HEK293 (cell line): ENCODE measurements at regions not wholly inside any gene's neighbourhood (a gene's known extent, or its start where the extent isn't known, plus 50 kb on each side); places are given as distances from the start of the nearest gene placed in this dataset.

Experiments used
- CTCF ChIA-PET: fragments of 350-600 bp; formaldehyde crosslinking; extraction: SDS; loops from one replicate; lab custom pipeline; 2021; ENCODE audit warnings: antibody characterized with exemption; lab: Yijun Ruan, JAX
- POLR2A ChIA-PET: fragments of 300-600 bp; formaldehyde crosslinking; extraction: SDS; loops from one replicate; lab custom pipeline; 2020; ENCODE audit warnings: antibody characterized with exemption, inconsistent platforms; lab: Yijun Ruan, JAX
- H3K27ac ChIP-seq: fragments of 200-500 bp; sonication (Bioruptor generic); 2 replicates; pipeline ENCODE4 v1.5.1; 2014; ENCODE audit warnings: low read depth, low read length, control low read depth, inconsistent platforms; ENCODE audit errors: extremely low read depth
- H3K36me3 ChIP-seq, 2 experiments: fragments of 200-500 bp in 1 of 2; sonication (Bioruptor generic) in 1 of 2; 1 replicate in 1 of 2; 2 replicates in 1 of 2; pipeline ENCODE4 v1.5.1; 2014 to 2017; ENCODE audit warnings: inconsistent platforms in 2 of 2, low read length in 2 of 2; ENCODE audit not compliant: control insufficient read depth in 2 of 2, insufficient read depth in 1 of 2
- H3K4me1 ChIP-seq: fragments of 200-500 bp; sonication (Bioruptor generic); 2 replicates; pipeline ENCODE4 v1.5.1; 2014; ENCODE audit warnings: mild to moderate bottlenecking, low read length, inconsistent platforms; ENCODE audit not compliant: control insufficient read depth, insufficient read depth
- H3K4me3 ChIP-seq: 2 replicates; pipeline ENCODE4 v1.5.1; 2011; ENCODE audit warnings: low read depth, mild to moderate bottlenecking, control low read depth, low read length, moderate library complexity
- H3K9me3 ChIP-seq: fragments of 200-500 bp; sonication (Bioruptor generic); 2 replicates; pipeline ENCODE4 v1.5.1; 2014; ENCODE audit warnings: low read depth, low read length, inconsistent platforms; ENCODE audit not compliant: control insufficient read depth, insufficient read depth
- FEZF1 ChIP-seq: fragments of 450-650 bp; formaldehyde crosslinking; IDR thresholded peaks from 2 replicates; pipeline ENCODE4 v1.5.1; 2016; ENCODE audit warnings: missing biosample characterization, missing genetic modification characterization
- HOXC10 ChIP-seq: sonication (generic); formaldehyde crosslinking; IDR thresholded peaks from 2 replicates; pipeline ENCODE4 v1.8.1; 2023; ENCODE audit warnings: mild to moderate bottlenecking, missing genetic modification reagents
- SP7 ChIP-seq: fragments of 450-650 bp; formaldehyde crosslinking; IDR thresholded peaks from 2 replicates; pipeline ENCODE4 v1.5.1; 2016; ENCODE audit warnings: missing biosample characterization, missing genetic modification characterization
- ZBTB21 ChIP-seq: fragments of 450-650 bp; formaldehyde crosslinking; IDR thresholded peaks from 2 replicates; pipeline ENCODE4 v1.5.1; 2017; ENCODE audit warnings: missing biosample characterization, missing genetic modification characterization
- ZBTB26 ChIP-seq: fragments of 450-650 bp; formaldehyde crosslinking; optimal IDR thresholded peaks from 2 replicates; pipeline ENCODE3; 2016; ENCODE audit warnings: missing biosample characterization, mild to moderate bottlenecking, missing genetic modification characterization
- ZNF121 ChIP-seq: fragments of 450-650 bp; formaldehyde crosslinking; IDR thresholded peaks from 2 replicates; pipeline ENCODE4 v1.5.1; 2016; ENCODE audit warnings: missing biosample characterization, missing genetic modification characterization
- ZNF19 ChIP-seq: fragments of 450-650 bp; formaldehyde crosslinking; IDR thresholded peaks from 2 replicates; pipeline ENCODE4; 2016; ENCODE audit warnings: missing biosample characterization, missing genetic modification characterization, low read depth
- ZNF214 ChIP-seq: fragments of 450-650 bp; formaldehyde crosslinking; IDR thresholded peaks from 2 replicates; pipeline ENCODE4 v1.5.1; 2017; ENCODE audit warnings: missing biosample characterization, mild to moderate bottlenecking, missing genetic modification characterization, borderline replicate concordance
- ZNF266 ChIP-seq: fragments of 450-650 bp; formaldehyde crosslinking; IDR thresholded peaks from 2 replicates; pipeline ENCODE4 v1.5.1; 2016; ENCODE audit warnings: missing biosample characterization, missing genetic modification characterization, low read depth
- ZNF398 ChIP-seq: fragments of 450-650 bp; formaldehyde crosslinking; IDR thresholded peaks from 2 replicates; pipeline ENCODE4 v1.5.1; 2017; ENCODE audit warnings: missing biosample characterization, missing genetic modification characterization
- ZNF510 ChIP-seq: fragments of 450-650 bp; formaldehyde crosslinking; IDR thresholded peaks from 2 replicates; pipeline ENCODE4 v1.5.1; 2018; ENCODE audit warnings: mild to moderate bottlenecking, missing genetic modification characterization, missing biosample characterization; ENCODE audit not compliant: insufficient replicate concordance
- ZNF580 ChIP-seq: fragments of 450-650 bp; formaldehyde crosslinking; IDR thresholded peaks from 2 replicates; pipeline ENCODE4 v1.5.1; 2016; ENCODE audit warnings: missing biosample characterization, missing genetic modification characterization
- ZNF610 ChIP-seq: fragments of 450-650 bp; formaldehyde crosslinking; IDR thresholded peaks from 2 replicates; pipeline ENCODE4 v1.5.1; 2016; ENCODE audit warnings: missing biosample characterization, missing genetic modification characterization, borderline replicate concordance
- ZNF626 ChIP-seq: fragments of 450-650 bp; sonication (Bioruptor Pico); formaldehyde crosslinking; IDR thresholded peaks from 2 replicates; pipeline ENCODE4 v1.5.1; 2018; ENCODE audit warnings: missing biosample characterization, missing genetic modification characterization, inconsistent platforms
- ZNF645 ChIP-seq: fragments of 450-650 bp; formaldehyde crosslinking; IDR thresholded peaks from 2 replicates; pipeline ENCODE4; 2016; ENCODE audit warnings: missing biosample characterization, missing genetic modification characterization
- ZNF830 ChIP-seq: fragments of 450-650 bp; IDR thresholded peaks from 2 replicates; pipeline ENCODE4 v1.5.0; 2018; ENCODE audit warnings: missing biosample characterization, missing genetic modification characterization, low read depth, mild to moderate bottlenecking, moderate library complexity
- ZNF843 ChIP-seq: fragments of 450-650 bp; formaldehyde crosslinking; IDR thresholded peaks from 2 replicates; pipeline ENCODE4 v1.5.1; 2016; ENCODE audit warnings: missing biosample characterization, missing genetic modification characterization
- TF ChIP-seq, protein P1 (sequence below): fragments of 450-650 bp; formaldehyde crosslinking; IDR thresholded peaks from 2 replicates; pipeline ENCODE4 v1.5.1; 2017; ENCODE audit warnings: missing biosample characterization, mild to moderate bottlenecking, missing genetic modification characterization, moderate library complexity
- TF ChIP-seq, protein P2 (sequence below): fragments of 450-650 bp; formaldehyde crosslinking; IDR thresholded peaks from 2 replicates; pipeline ENCODE4 v1.5.1; 2016; ENCODE audit warnings: missing biosample characterization, missing genetic modification characterization

DNA sequence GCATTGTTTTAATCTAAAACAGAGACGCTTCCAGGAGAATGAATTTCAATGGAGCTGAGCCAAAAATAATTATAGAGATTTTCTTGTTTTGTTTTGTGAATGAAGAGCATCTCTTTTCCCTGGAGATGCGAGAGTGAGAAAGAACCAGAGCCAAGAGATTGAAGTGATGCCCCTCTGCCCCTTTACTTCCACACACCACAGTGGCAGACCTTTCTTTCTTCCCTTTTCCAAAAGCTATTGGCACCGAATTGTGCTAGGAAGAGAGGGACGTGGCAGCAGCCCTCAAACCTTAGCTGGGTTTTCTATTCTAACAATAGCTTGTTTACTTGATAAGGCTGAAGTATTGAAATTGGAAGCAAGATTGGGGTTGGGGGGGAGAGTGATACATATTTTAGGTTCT, 133.0 kb upstream of the TMEM161B start:
- ChIA-PET POLR2A (no interaction called here), CTCF (no interaction called here)
- Histone ChIP-seq H3K9me3 (no peaks in the 10 kb centered on the region), H3K36me3 (no peaks in the 10 kb centered on the region), H3K4me3 (no peak overlapping the region), H3K27ac (no peak overlapping the region), H3K4me1 (no peaks in the 10 kb centered on the region; the same call in 1 of the 2 replicates)
- no peak for TF ChIP-seq ZNF266 (tag by site-specific recombination)
- TF ChIP-seq ZNF580 (tag by site-specific recombination), result no peak
- TF ChIP-seq ZBTB21 (tag by site-specific recombination), result no peak
- TF ChIP-seq ZNF830 (tag by site-specific recombination), result no peak
- no peak for TF ChIP-seq ZNF398 (tag by site-specific recombination)
- TF ChIP-seq, protein P1, sequence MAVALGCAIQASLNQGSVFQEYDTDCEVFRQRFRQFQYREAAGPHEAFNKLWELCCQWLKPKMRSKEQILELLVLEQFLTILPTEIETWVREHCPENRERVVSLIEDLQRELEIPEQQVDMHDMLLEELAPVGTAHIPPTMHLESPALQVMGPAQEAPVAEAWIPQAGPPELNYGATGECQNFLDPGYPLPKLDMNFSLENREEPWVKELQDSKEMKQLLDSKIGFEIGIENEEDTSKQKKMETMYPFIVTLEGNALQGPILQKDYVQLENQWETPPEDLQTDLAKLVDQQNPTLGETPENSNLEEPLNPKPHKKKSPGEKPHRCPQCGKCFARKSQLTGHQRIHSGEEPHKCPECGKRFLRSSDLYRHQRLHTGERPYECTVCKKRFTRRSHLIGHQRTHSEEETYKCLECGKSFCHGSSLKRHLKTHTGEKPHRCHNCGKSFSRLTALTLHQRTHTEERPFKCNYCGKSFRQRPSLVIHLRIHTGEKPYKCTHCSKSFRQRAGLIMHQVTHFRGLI (tag by site-specific recombination), result no peak
- no peak for TF ChIP-seq FEZF1 (tag by site-specific recombination)
- no peak for TF ChIP-seq SP7 (tag by site-specific recombination)

- no peak overlapping the region for H3K4me3 ChIP-seq
- no peaks in the 10 kb centered on the region for H3K9me3 ChIP-seq
- ChIA-PET POLR2A (no interaction called here), CTCF (no interaction called here)
- H3K36me3 ChIP-seq, result no peaks in the 10 kb centered on the region
- H3K27ac ChIP-seq, result no peak overlapping the region
- TF ChIP-seq ZNF510 (tag by site-specific recombination), result no peak
- TF ChIP-seq, protein P2, sequence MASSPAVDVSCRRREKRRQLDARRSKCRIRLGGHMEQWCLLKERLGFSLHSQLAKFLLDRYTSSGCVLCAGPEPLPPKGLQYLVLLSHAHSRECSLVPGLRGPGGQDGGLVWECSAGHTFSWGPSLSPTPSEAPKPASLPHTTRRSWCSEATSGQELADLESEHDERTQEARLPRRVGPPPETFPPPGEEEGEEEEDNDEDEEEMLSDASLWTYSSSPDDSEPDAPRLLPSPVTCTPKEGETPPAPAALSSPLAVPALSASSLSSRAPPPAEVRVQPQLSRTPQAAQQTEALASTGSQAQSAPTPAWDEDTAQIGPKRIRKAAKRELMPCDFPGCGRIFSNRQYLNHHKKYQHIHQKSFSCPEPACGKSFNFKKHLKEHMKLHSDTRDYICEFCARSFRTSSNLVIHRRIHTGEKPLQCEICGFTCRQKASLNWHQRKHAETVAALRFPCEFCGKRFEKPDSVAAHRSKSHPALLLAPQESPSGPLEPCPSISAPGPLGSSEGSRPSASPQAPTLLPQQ (tag by site-specific recombination), result no peak
- no peak for TF ChIP-seq ZNF610
- TF ChIP-seq ZNF121, result no peak
- no peak for TF ChIP-seq ZNF645 (tag by site-specific recombination)
- no peak for TF ChIP-seq ZNF19 (tag by site-specific recombination)
- no peak for TF ChIP-seq ZNF214 (tag by site-specific recombination)
- TF ChIP-seq ZNF626, result no peak
- TF ChIP-seq ZBTB26 (tag by site-specific recombination), result no peak
- TF ChIP-seq HOXC10, result no peak
- TF ChIP-seq ZNF843 (tag by site-specific recombination), result no peak
- no peaks in the 10 kb centered on the region; the same call in 1 of the 2 replicates for H3K4me1 ChIP-seq
Measured at GRCh38 chr5:88401228-88401627, 132.6 kb upstream of the TMEM161B start.
